Choroid plexus epithelial cell (primary cell): ENCODE measurements at regions not wholly inside any gene's neighbourhood (a gene's known extent, or its start where the extent isn't known, plus 50 kb on each side); places are given as distances from the start of the nearest gene placed in this dataset.

Source experiments
- DNase-seq: peaks from one replicate; pipeline ENCODE4 v3.0.0-alpha.2; 2010; ENCODE audit warnings: low read depth
- H3K4me3 ChIP-seq: 2 replicates; pipeline ENCODE4 v1.5.1; 2011; ENCODE audit warnings: low read depth, mild to moderate bottlenecking, control low read depth, low read length, moderate library complexity
- TF ChIP-seq, protein P1 (sequence below): conservative IDR thresholded peaks from 2 replicates; pipeline ENCODE4 v1.5.1; 2011; ENCODE audit warnings: low read depth, mild to moderate bottlenecking, control low read depth, inconsistent platforms, low read length, moderate library complexity

GRCh38 chr19:30105316-30105715 is 163.3 kb downstream of the URI1 start:
- no peak overlapping the region for H3K4me3 ChIP-seq
- TF ChIP-seq, protein P1, sequence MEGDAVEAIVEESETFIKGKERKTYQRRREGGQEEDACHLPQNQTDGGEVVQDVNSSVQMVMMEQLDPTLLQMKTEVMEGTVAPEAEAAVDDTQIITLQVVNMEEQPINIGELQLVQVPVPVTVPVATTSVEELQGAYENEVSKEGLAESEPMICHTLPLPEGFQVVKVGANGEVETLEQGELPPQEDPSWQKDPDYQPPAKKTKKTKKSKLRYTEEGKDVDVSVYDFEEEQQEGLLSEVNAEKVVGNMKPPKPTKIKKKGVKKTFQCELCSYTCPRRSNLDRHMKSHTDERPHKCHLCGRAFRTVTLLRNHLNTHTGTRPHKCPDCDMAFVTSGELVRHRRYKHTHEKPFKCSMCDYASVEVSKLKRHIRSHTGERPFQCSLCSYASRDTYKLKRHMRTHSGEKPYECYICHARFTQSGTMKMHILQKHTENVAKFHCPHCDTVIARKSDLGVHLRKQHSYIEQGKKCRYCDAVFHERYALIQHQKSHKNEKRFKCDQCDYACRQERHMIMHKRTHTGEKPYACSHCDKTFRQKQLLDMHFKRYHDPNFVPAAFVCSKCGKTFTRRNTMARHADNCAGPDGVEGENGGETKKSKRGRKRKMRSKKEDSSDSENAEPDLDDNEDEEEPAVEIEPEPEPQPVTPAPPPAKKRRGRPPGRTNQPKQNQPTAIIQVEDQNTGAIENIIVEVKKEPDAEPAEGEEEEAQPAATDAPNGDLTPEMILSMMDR = no peak
- no peak for DNase-seq

DNA sequence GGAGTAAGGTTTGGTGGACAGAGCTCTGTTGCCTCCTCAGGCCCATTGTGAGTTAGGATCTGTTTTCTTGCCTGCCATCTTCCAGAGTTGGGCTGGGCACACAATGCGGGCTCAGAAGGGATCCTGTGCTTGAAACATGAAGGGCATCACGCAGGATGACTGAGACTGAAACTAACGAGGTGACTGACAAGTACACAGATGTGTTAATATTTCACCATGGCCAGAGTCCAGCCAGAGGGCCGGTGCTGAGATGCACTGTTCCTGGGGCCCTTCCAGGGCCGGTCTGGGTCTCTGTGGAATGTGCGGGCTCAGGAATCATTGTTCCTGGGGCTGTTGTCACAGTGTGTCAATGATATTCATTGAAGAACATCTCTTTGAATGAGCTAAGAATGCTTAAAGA is 163.7 kb downstream of the URI1 start:
- H3K4me3 ChIP-seq = no peak overlapping the region
- TF ChIP-seq, protein P1 = no peak
- no peak for DNase-seq

DNA sequence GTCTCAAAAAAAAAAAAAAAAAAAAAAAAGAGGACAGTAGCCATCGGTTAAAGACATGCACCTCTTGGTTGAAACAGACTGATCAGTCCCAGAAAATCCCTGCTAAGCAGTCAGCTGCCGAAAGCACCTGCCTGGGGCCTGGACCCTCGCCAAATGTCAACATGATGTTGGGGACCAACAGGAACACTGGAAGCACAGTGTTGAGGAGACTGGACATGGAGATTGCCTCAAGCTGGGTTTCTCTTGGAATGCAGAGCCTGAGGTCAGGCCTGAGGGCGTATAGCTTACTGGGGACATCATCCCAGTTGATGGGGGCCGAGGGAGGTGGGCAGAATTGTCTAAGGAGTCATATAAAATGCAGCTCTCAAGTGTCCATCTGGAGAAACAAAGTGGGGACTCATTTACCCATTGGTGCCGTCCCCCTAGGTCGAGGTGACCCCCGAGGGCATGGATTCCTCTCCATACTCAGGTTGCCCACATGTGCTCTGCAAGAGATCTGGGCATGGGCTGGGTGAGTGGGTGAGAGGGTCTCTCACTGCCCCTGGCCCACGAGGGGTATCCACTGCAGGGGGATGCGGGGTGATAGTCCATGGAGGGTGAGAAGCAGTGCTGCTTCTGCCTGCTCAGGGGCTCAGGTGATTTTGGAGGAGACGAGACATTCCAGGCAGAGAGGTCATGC is 164.5 kb downstream of the URI1 start:
- no peak for DNase-seq
- TF ChIP-seq, protein P1 = no peak
- no peak overlapping the region for H3K4me3 ChIP-seq

DNA sequence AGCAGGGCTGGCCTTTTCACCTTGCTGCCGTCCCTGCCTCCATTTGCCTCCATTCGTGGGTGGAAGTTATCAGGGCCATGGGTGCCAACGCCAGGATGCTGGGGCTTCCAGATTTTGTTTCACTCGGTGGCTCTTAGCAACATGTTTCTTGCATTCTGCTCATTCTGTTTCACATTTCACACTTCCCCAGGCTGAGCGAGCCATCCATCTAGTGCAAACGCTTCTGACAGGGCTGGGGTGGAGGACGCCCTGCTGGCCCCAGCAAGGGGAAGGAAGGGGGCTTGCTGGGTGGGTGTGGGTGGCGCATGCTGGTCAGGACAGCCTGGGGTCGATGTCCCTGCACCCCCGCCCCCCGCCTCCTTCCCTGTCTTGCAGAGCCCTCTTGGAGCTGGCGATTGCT is 165.2 kb downstream of the URI1 start:
- TF ChIP-seq, protein P1 = no peak
- no peak for DNase-seq
- H3K4me3 ChIP-seq = no peak overlapping the region

DNA sequence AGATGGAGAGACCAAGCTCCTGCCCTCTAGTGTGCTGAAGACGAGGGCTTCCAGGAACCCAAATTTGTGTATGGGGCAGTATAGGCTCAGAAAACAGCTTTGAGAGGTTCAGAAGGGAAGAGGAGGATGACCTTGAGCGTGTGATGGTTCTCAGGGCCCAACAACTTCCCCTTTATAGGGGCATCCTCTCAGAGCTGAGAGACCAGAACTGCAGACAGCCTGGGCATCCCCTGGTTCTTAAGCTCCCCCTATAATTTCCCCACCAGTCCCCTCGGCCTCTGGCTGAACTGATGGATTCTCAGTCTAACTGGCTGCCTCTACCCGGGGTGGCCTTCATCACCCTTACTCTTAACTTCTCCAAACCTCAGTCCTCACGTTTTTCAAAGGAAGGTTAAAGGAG is 167.5 kb downstream of the URI1 start:
- no peak overlapping the region for H3K4me3 ChIP-seq
- no peak for DNase-seq
- TF ChIP-seq, protein P1 = no peak

DNA sequence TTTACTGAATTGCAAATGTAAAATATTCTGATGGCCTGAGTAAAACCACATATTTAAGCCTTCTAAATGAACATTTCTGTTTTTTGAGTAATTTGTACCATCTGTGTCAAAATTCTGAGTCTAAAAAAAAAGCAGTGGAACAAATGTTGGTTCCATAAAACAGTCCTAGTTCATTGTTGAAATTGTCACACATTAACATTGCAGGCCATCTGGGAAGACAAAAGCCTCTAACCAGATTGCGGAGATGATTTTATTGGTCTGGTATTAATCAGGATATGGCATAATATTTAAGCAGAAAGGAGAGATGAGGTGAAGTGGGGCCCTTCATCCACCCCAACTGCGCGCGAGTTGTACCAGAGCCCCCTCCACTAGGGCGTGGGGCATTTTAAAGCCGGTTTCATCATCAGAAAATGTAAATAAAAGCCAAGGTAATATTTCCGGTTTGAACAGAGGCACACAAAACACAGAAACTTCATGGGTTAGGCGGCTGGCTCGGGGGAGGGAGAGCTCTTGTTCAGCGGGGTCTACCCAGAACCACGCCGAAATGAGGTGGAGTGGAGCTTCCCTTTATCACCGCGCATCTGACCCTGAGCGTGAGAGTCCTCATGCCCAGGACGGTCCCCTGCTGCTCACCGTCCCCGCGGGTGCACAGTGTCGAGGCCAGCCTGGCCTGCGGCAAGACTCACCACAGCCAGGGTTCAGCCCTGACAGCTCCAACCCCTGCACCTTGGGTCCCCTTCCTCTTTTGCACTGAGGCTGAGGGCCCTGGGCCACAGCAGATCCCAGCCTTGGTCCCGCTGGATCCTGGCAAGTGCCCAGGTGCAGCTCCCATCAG is 169.2 kb downstream of the URI1 start:
- DNase-seq = no peak
- TF ChIP-seq, protein P1 = no peak

More for the DNA sequence above, 169.2 kb downstream of the URI1 start:
- H3K4me3 ChIP-seq = no peak overlapping the region
